HG03139 (cell line): ENCODE measurements at regions not wholly inside any gene's neighbourhood (a gene's known extent, or its start where the extent isn't known, plus 50 kb on each side); places are given as distances from the start of the nearest gene placed in this dataset.

Experiments used
- ATAC-seq: cut with Tn5 transposase; IDR thresholded peaks from one replicate; pipeline ENCODE4 v1.9.1; 2021; ENCODE audit not compliant: unreplicated experiment

DNA sequence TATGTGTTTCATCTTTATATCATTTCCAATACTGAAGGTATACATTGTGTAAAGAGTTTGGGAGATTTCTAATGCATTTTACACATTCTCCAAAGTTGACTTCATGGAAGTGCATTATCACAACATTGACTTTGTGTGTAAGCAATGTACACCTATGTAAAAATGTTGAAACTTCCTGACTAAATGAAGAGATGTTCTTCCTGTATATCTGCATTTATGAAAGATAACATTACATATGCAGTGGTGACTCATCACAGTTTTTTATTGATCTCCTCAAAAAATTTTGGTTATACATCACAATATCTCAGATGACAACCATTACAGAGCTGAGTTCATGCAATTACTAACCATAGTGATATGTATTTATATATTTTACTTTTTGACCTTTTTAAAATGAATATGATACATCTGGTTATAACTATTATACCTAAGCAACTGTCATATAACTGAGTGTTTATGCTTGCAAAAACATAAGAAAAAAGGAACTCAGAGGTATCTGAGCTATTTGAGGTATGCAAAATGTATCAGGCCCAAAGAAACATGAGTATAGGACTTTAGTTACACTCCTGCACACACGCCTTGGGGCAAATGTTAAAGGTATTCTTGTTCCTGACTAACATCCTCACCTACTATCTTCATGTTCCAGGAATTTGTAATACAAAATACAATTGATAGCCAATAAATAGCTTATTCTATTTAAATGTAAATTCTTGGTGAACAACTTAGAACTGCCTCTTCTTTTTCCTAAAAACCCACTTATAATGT, 88.2 kb upstream of the OLFM3 start:
- no peak for ATAC-seq

DNA sequence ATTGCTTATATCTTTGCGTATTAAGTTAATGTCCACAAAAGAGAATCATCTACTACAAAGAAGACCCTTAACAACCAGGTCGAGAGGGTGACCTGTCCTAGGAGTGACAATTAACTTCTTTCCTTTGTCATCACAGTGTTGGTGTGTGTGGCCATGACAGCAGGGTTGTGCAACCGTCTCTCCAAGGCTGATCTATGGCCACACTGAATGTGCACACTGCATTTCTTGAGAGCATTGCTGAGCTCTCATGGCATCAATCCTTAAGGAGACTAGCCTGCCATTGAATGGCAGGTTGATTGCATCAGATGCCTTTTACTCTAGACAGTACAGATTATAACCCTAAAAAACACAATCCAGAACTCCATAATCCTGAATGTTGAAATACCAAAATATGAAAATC, 86.5 kb upstream of the OLFM3 start:
- no peak for ATAC-seq

DNA sequence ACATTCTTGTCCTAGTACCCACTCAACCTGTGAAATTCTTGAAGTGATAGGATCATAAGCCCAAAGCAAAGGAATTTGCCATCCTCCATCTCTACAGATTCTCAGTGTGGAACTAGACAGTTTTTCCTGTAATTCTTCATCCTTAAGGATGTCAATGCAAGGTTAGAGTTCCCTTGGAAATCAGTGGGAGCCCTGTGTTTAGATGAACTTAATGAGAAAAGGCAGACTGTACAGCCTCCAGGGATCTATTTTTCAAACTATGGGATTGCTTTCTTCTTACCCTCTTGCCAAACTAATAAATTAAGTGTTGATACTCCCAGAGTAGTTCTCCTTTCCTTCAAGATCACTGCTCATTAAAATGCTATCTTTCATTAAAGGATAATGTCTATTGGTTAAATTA, 78.1 kb upstream of the OLFM3 start:
- no peak for ATAC-seq

DNA sequence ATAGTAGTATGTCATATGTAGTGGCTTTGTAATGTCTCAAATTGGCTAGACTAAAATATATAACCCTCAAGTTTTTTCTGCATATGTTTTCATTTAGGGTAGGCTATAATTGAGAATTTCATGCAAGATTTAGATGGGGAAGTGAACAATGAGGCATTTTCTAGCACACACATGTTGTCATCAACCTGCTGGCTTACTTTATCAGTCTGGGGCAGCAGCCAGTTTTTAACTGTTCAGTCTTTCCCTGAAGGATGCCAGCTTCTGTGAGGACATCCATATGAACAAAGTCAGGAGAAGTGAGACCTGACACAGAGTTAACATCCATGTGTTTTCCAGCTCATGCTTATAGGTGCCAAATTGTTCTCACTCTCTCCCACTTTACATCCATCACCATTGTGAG, 74.7 kb upstream of the OLFM3 start:
- ATAC-seq, result no peak

DNA sequence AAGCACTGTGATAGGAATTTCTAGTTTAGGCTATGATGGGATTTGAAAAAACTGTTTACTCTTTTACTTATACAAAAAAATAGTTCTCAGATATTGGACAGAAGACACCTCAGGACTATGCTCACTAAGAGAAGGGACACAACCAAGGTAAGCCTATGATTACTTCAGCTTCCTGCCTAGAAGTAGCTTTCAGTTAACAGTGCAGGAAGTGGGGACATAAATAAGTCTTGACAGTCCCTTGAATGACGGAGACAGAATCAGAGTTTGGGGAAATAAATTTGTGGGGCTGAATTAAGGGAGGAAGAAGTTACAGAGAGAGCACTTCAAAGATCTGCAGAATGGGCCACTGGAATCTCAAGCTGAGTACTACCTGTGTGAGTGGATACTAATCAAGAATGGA, 53.8 kb upstream of the OLFM3 start:
- no peak for ATAC-seq

DNA sequence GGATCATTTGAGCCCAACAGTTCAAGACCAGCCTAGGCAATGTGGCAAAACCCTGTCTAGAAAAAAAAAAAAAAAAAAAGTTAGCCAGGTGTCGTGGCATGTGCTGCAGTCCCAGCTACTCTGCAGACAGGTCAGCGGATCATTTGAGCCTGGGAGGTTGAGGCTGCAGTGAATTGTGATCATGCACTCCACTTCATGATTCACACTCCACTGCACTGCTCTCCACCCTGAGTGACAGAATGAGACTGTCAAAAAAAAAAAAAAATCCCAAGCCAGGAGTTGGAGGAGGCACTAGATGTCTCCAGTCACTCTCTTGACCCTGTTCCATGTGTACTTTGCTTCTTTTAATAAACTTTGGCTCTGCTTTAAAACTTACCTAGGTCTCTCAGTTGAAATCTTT, 51.0 kb upstream of the OLFM3 start:
- no peak for ATAC-seq
